GM12878 (cell line): ENCODE measurements at regions not wholly inside any gene's neighbourhood (a gene's known extent, or its start where the extent isn't known, plus 50 kb on each side); places are given as distances from the start of the nearest gene placed in this dataset.

Source experiments
- ATAC-seq: fragments of 200-7000 bp; cut with Tn5 transposase; 3 replicates; pipeline ENCODE4 v1.9.1; 2020; ENCODE audit warnings: mild to moderate bottlenecking, moderate library complexity
- BruUV-seq: library from RNA; stranded (reverse); fragments of 400-500 nt; replicated peaks from 2 replicates; lab custom pipeline; 2021; lab: Mats Ljungman, UMichigan
- CTCF ChIA-PET: fragments of 300-600 bp; sonication (Branson Sonifier 250); formaldehyde crosslinking; extraction: SDS; loops from one replicate; lab custom pipeline; 2021; ENCODE audit warnings: inconsistent platforms; lab: Yijun Ruan, JAX
- POLR2A ChIA-PET: fragments of 350-600 bp; formaldehyde crosslinking; extraction: SDS; loops from one replicate; lab custom pipeline; 2021; ENCODE audit warnings: inconsistent platforms; lab: Charles Lee
- RAD21 ChIA-PET: fragments of 300-600 bp; sonication (Branson Sonifier 250); formaldehyde crosslinking; loops from one replicate; lab custom pipeline; 2023; ENCODE audit warnings: antibody characterized with exemption; ENCODE audit not compliant: unreplicated experiment; lab: Charles Lee
- SMC1A ChIA-PET: fragments of 300-600 bp; sonication (Branson Sonifier 250); formaldehyde crosslinking; loops from one replicate; lab custom pipeline; 2023; ENCODE audit not compliant: unreplicated experiment, uncharacterized antibody; lab: Charles Lee
- DNase-seq: peaks from one replicate; pipeline ENCODE4 v3.0.0-alpha.2; 2011; ENCODE audit warnings: low read depth, low spot score
- FAIRE-seq: peaks from 3 replicates; lab custom pipeline; 2011; peaks lifted over from hg19 to GRCh38; lab: Jason Lieb, UNC
- H2AFZ ChIP-seq: 2 replicates; pipeline ENCODE4 v1.6.0; 2011; ENCODE audit warnings: low read depth, low read length, control low read depth; ENCODE audit not compliant: control insufficient read depth
- H3K27ac ChIP-seq: 2 replicates; pipeline ENCODE4 v1.5.1; 2011; ENCODE audit warnings: control low read depth; ENCODE audit not compliant: control insufficient read depth, insufficient read depth
- H3K27me3 ChIP-seq, 2 experiments: replicated peaks in 1 of 2; 2 replicates each; pipeline versions ENCODE4 v1.6.0 to v1.6.1; 2011; ENCODE audit warnings: low read length in 1 of 2; ENCODE audit not compliant: control insufficient read depth in 2 of 2, insufficient read depth in 2 of 2
- H3K36me3 ChIP-seq, 2 experiments: 2 replicates each; pipeline ENCODE4 v1.5.1; 2011; ENCODE audit warnings: low read length in 1 of 2; ENCODE audit not compliant: control insufficient read depth in 2 of 2, insufficient read depth in 2 of 2
- H3K4me1 ChIP-seq: 2 replicates; pipeline ENCODE4 v1.6.1; 2011; ENCODE audit warnings: mild to moderate bottlenecking, low read length, moderate library complexity, mixed read lengths; ENCODE audit not compliant: control insufficient read depth, insufficient read depth
- H3K4me2 ChIP-seq: 2 replicates; pipeline ENCODE4 v1.6.0; 2011; ENCODE audit warnings: control low read depth; ENCODE audit not compliant: control insufficient read depth, insufficient read depth
- H3K4me3 ChIP-seq: fragments of 200-600 bp; sonication (generic); 2 replicates; pipeline ENCODE4 v1.5.1; 2016
- H3K79me2 ChIP-seq: 2 replicates; pipeline ENCODE4 v1.6.0; 2011; ENCODE audit warnings: low read length; ENCODE audit not compliant: control insufficient read depth, insufficient read depth
- H3K9ac ChIP-seq: 2 replicates; pipeline ENCODE4 v1.8.0; 2011; ENCODE audit warnings: low read length, control low read depth, mixed read lengths; ENCODE audit not compliant: control insufficient read depth, insufficient read depth
- H3K9me3 ChIP-seq: replicated peaks from 3 replicates; pipeline ENCODE4 v1.5.1; 2011; ENCODE audit warnings: mild to moderate bottlenecking, low read length; ENCODE audit not compliant: control insufficient read depth, insufficient read depth
- H4K20me1 ChIP-seq: 2 replicates; pipeline ENCODE4 v1.6.0; 2011; ENCODE audit not compliant: control insufficient read depth, insufficient read depth
- BHLHE40 ChIP-seq, 2 experiments: fragments of 450-650 bp in 1 of 2; IDR thresholded peaks; 2 replicates each; pipeline ENCODE4 v1.6.1; 2011 to 2017; ENCODE audit warnings: low read depth in 2 of 2, borderline replicate concordance in 1 of 2, improper control_type of control experiment in 1 of 2, low read length in 1 of 2, mild to moderate bottlenecking in 1 of 2
- FOXK2 ChIP-seq: fragments of 450-650 bp; IDR thresholded peaks from 2 replicates; pipeline ENCODE4 v1.6.1; 2017; ENCODE audit warnings: mild to moderate bottlenecking, moderate library complexity
- GATAD2B ChIP-seq: fragments of 450-650 bp; conservative IDR thresholded peaks from 2 replicates; pipeline ENCODE4 v1.6.1; 2017; ENCODE audit warnings: low read depth, mild to moderate bottlenecking, moderate library complexity
- KDM1A ChIP-seq: fragments of 200-600 bp; sonication (generic); IDR thresholded peaks from 2 replicates; pipeline ENCODE4 v1.6.1; 2016; ENCODE audit warnings: borderline replicate concordance
- MTA2 ChIP-seq: fragments of 450-650 bp; IDR thresholded peaks from 2 replicates; pipeline ENCODE4 v1.6.1; 2016; ENCODE audit warnings: low read depth, mild to moderate bottlenecking, moderate library complexity
- RAD51 ChIP-seq: fragments of 450-650 bp; IDR thresholded peaks from 2 replicates; pipeline ENCODE4 v1.6.1; 2016; ENCODE audit warnings: moderate library complexity, mild to moderate bottlenecking, inconsistent platforms
- SPI1 ChIP-seq: IDR thresholded peaks from 2 replicates; pipeline ENCODE4 v1.6.1; 2011; ENCODE audit warnings: low read depth, mild to moderate bottlenecking, low read length, moderate library complexity, borderline replicate concordance; ENCODE audit not compliant: insufficient read depth
- SUZ12 ChIP-seq: fragments of 200-600 bp; sonication (generic); IDR thresholded peaks from one replicate; pipeline ENCODE4 v1.6.1; 2018; ENCODE audit warnings: antibody characterized with exemption, mild to moderate bottlenecking; ENCODE audit not compliant: unreplicated experiment
- WGBS: methylation state at CpG from one replicate; pipeline ENCODE4 v1.1.6; 2016; ENCODE audit warnings: low lambda C conversion rate; ENCODE audit not compliant: insufficient replicate concordance, insufficient coverage; ENCODE audit errors: missing lambda C conversion rate; 5-methylcytosine and 5-hydroxymethylcytosine counted together
- in situ Hi-C: fragments of 300-500 bp; cut with MboI; formaldehyde crosslinking; loops from 9 replicates; pipeline ENCODE4 v1.14.3; 2018; ENCODE audit warnings: mixed read lengths
- intact Hi-C: fragments of 100-400 bp; cut with micrococcal nuclease; formaldehyde crosslinking; loops from one replicate; pipeline ENCODE4 v1.14.2; 2022; ENCODE audit not compliant: unreplicated experiment

DNA sequence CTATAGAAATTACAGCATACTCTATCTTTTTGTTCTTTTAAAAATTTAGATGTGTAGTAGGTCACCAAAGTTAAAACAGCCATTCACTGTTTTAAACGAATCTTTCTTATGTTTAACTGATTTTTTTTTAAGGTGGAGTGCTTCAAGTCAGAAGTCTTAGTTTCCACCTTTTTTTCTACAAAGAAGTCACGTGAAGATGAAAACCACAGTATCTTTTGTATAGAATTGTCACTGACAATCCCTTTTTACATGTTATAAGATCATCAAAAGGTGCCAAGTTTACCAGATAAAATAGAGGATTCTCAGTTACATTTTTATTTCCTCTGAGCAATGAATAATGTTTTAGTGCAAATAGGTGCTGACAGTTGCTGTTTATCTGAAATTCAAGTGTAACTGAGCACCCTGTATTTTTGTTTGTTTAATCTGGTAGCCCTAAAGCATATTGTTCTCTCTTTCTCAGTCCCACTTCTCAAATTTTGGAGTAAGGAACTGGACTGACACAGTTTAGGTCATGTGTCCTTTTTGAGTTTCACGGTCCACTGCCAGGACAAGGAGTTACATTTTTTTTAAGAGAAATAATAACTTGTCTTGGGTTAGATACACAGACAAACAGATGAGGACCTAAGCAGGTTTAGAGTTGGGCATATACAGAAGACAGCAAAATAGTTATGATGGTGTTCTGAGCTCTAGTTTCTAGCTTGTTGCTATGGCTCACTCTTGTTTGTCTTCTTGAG, 233.2 kb upstream of the MBL2 start:
- in situ Hi-C loops, result no loop called here
- 17% methylated on average over 3 of the region's 3 CpGs for WGBS
- H3K9ac ChIP-seq, result no peak overlapping the region
- H3K27me3 ChIP-seq, result no peaks in the 10 kb centered on the region
- ChIA-PET RAD21 (interaction anchor here (0.9 to 3.7 kb wide), 6 partner anchors 11 to 49 kb away, joined by 3 to 21 read pairs (median 6); no protein-coding TSS in a partner anchor), SMC1A (interaction anchor here (0.6 to 5.1 kb wide), 9 partner anchors 10 to 327 kb away, joined by 3 to 33 read pairs (median 6); no protein-coding TSS in a partner anchor), POLR2A (interaction anchor here (0.7 kb wide), 1 partner anchor 46 kb away, joined by 3 read pairs; no protein-coding TSS in a partner anchor), CTCF (interaction anchor here (0.7 to 1.5 kb wide), 4 partner anchors 13 to 1037 kb away, joined by 3 to 4 read pairs (median 3); no protein-coding TSS in a partner anchor)
- ATAC-seq (peak; percentile 30), FAIRE-seq (no peak), DNase-seq (no peak)
- no peak overlapping the region for H3K4me2 ChIP-seq
- H3K79me2 ChIP-seq, result no peaks in the 10 kb centered on the region
- no peaks in the 10 kb centered on the region for H4K20me1 ChIP-seq
- H3K27ac ChIP-seq, result no peak overlapping the region
- H3K36me3 ChIP-seq, result no peaks in the 10 kb centered on the region
- H3K9me3 ChIP-seq, result no peaks in the 10 kb centered on the region
- no peak overlapping the region for H2AFZ ChIP-seq
- no TSS peak for BruUV-seq
- H3K4me1 ChIP-seq, result no peaks in the 10 kb centered on the region
- TF ChIP-seq GATAD2B, result no peak
- peak; percentile 42 to 64; a peak in 1 of 4 replicates for TF ChIP-seq BHLHE40 (IDR thresholded peaks at IDR 0.05; ENCODE audit: borderline replicate concordance in 1 of 2, low read depth in 2 of 2, low read length in 1 of 2)
- peak; percentile 68 for TF ChIP-seq RAD51
- TF ChIP-seq KDM1A, result no peak
- no peak for TF ChIP-seq MTA2
- TF ChIP-seq FOXK2, result no peak
- TF ChIP-seq SUZ12, result no peak
- TF ChIP-seq SPI1, result peak; percentile 25; the same call in 1 of the 2 replicates
- H3K4me3 ChIP-seq, result no peak overlapping the region
- intact Hi-C loops, result no loop called here
